Thyroid gland (tissue), 4 donors: ENCODE measurements at regions not wholly inside any gene's neighbourhood (a gene's known extent, or its start where the extent isn't known, plus 50 kb on each side); places are given as distances from the start of the nearest gene placed in this dataset.
"Not testable (repeated sequence)": the region's sequence is repeated elsewhere in the genome, so short reads cannot be mapped to it uniquely, and the experiment has no call there.

Source experiments
- DNase-seq, 2 donors: peaks; one replicate each; pipeline ENCODE4 v3.0.0-alpha.2; 2019
- H3K27ac ChIP-seq, 3 donors: fragments of 200-600 bp; sonication (generic); 1 replicate in 2 of 3; 2 replicates in 1 of 3; pipeline ENCODE4 v1.5.1; 2016 to 2019; ENCODE audit warnings: mild to moderate bottlenecking in 1 of 3, moderate library complexity in 1 of 3
- H3K27me3 ChIP-seq: fragments of 200-600 bp; sonication (generic); one replicate; pipeline ENCODE4 v1.5.1; 2019
- H3K36me3 ChIP-seq, 2 donors: fragments of 200-600 bp; sonication (generic); one replicate each; pipeline ENCODE4 v1.5.1; 2016 to 2019
- H3K4me1 ChIP-seq, 2 donors: fragments of 200-600 bp; sonication (generic); one replicate each; pipeline ENCODE4 v1.5.1; 2017 to 2019
- H3K4me3 ChIP-seq, 3 donors: fragments of 200-600 bp; sonication (generic); replicated peaks in 1 of 3; 1 replicate in 2 of 3; 2 replicates in 1 of 3; pipeline ENCODE4 v1.5.1; 2016; ENCODE audit warnings: mild to moderate bottlenecking in 1 of 3
- H3K9me3 ChIP-seq: fragments of 200-600 bp; sonication (generic); one replicate; pipeline ENCODE4 v1.5.1; 2017
- POLR2A ChIP-seq, 2 donors: fragments of 450-650 bp; IDR thresholded peaks; one replicate each; pipeline ENCODE4 v1.6.1; 2017; ENCODE audit warnings: antibody characterized with exemption in 2 of 2, mild to moderate bottlenecking in 2 of 2, moderate library complexity in 1 of 2
- WGBS, 2 donors: methylation state at CpG; one replicate each; pipeline ENCODE4 v1.1.5; 2017; 5-methylcytosine and 5-hydroxymethylcytosine counted together
- intact Hi-C: fragments of 100-400 bp; cut with DNase I; formaldehyde crosslinking; loops from one replicate; pipeline ENCODE4 v1.15.1; 2023
- TF ChIP-seq, protein P1 (sequence below), 6 experiments: fragments of 200-600 bp in 3 of 6; fragments of 450-650 bp in 3 of 6; sonication (generic) in 3 of 6; IDR thresholded peaks; one replicate each; pipeline ENCODE4 v1.5.1; 2016 to 2019; ENCODE audit warnings: antibody characterized with exemption in 6 of 6, mild to moderate bottlenecking in 2 of 6, inconsistent platforms in 1 of 6, moderate library complexity in 1 of 6

DNA sequence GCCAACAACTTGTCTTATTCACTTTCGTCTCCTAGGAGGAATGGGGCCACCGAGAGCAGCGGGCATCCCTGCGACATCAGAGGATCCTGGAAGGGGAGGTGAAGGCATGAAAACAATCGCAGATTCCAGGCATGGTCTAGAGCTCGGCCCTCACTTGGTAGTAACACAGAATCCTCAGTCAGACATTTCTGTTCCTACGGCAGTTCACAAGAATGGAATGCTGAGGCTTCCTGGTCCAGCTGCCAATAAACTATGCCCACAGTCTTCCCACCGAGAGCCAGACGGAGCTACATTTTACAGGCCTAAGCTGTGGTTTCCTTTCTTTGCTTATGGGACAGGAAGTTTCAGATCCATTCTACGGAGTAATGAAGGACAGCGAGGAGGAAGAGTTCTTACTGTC, 75.8 kb downstream of the OR13A1 start:
- WGBS, 2 donors, result 79 to 88% methylated on average over 11 of the region's 11 CpGs
- H3K36me3 ChIP-seq, result no peaks in the 10 kb centered on the region
- intact Hi-C loops, result loop anchor here (10.0 kb wide), 1 partner anchor 235 kb away; the partner anchor contains the start of gene ZNF22
- no peaks in the 10 kb centered on the region for H3K27me3 ChIP-seq
- no peak for TF ChIP-seq POLR2A (IDR thresholded peaks at IDR 0.05)
- TF ChIP-seq, protein P1, sequence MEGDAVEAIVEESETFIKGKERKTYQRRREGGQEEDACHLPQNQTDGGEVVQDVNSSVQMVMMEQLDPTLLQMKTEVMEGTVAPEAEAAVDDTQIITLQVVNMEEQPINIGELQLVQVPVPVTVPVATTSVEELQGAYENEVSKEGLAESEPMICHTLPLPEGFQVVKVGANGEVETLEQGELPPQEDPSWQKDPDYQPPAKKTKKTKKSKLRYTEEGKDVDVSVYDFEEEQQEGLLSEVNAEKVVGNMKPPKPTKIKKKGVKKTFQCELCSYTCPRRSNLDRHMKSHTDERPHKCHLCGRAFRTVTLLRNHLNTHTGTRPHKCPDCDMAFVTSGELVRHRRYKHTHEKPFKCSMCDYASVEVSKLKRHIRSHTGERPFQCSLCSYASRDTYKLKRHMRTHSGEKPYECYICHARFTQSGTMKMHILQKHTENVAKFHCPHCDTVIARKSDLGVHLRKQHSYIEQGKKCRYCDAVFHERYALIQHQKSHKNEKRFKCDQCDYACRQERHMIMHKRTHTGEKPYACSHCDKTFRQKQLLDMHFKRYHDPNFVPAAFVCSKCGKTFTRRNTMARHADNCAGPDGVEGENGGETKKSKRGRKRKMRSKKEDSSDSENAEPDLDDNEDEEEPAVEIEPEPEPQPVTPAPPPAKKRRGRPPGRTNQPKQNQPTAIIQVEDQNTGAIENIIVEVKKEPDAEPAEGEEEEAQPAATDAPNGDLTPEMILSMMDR (IDR thresholded peaks at IDR 0.05), result no peak
- no peaks in the 10 kb centered on the region for H3K9me3 ChIP-seq
- H3K4me3 ChIP-seq, result no peak overlapping the region
- no peak overlapping the region for H3K27ac ChIP-seq
- no peaks in the 10 kb centered on the region for H3K4me1 ChIP-seq
- DNase-seq, result no peak

DNA sequence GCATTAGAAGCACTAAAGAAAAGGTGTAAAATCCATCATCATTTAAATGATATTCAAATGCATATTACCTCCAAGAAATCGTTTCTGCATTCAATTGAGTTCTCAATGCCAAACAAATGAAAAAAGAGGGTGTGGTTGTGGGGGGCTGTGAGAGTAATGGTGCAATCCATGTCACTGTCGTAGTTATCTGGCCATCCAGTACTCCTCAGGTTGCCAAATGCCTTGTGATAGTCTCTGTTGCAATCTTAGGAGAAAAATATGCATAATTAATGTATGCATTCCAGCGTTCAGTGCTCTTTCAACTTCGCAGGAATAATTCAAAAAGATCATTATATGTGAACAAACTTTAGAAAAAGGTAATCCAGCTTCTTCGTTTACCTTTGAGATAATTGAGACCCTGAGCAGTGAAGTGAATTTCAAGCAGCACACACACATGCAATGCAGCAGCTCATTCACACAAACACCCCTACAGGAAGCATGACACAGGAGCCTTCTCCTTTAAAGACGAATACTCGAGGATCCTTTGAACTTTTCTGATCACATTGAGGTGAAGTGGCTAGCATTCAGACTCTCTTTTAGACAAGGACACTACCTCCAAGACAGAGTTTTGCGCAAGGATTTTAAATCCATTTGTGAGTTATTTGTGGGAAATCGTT, 73.4 kb downstream of the OR13A1 start:
- Histone ChIP-seq H3K27ac (no peak overlapping the region), H3K27me3 (no peaks in the 10 kb centered on the region), H3K36me3 (no peaks in the 10 kb centered on the region), H3K4me3 (no peak overlapping the region), H3K9me3 (no peaks in the 10 kb centered on the region), H3K4me1 (no peaks in the 10 kb centered on the region)
- intact Hi-C loops, result no loop called here
- WGBS, 2 donors, result 48 to 54% methylated on average over 9 of the region's 9 CpGs
- TF ChIP-seq, protein P1 (IDR thresholded peaks at IDR 0.05), result no peak
- no peak for TF ChIP-seq POLR2A (IDR thresholded peaks at IDR 0.05)
- no peak for DNase-seq

DNA sequence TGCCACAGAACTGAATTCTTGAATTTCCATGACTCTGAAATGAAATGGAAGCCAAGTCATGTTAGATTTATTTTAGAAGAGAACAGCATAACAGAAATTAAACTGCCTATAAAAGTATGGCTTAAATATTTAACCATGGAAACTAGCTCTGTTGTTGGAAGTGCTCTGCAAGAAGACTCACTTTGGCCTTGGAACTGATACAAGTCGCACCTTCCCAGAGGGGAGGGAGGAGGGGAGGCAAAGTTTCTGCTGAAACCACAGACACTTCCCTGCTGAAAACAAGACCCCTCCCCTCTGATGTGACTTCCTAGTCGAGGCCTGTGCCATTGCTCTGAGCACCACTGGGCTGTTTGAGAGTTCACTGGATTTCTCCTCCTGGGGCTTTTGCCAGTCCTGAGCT, 72.1 kb downstream of the OR13A1 start:
- Histone ChIP-seq H3K27ac (no peak overlapping the region), H3K4me1 (no peaks in the 10 kb centered on the region), H3K27me3 (no peaks in the 10 kb centered on the region), H3K4me3 (no peak overlapping the region), H3K9me3 (no peaks in the 10 kb centered on the region), H3K36me3 (no peaks in the 10 kb centered on the region)
- no peak for DNase-seq
- TF ChIP-seq, protein P1 (IDR thresholded peaks at IDR 0.05), result no peak
- TF ChIP-seq POLR2A (IDR thresholded peaks at IDR 0.05), result no peak
- intact Hi-C loops, result no loop called here
- WGBS, 2 donors, result 70 to 91% methylated on average over 2 of the region's 2 CpGs

DNA sequence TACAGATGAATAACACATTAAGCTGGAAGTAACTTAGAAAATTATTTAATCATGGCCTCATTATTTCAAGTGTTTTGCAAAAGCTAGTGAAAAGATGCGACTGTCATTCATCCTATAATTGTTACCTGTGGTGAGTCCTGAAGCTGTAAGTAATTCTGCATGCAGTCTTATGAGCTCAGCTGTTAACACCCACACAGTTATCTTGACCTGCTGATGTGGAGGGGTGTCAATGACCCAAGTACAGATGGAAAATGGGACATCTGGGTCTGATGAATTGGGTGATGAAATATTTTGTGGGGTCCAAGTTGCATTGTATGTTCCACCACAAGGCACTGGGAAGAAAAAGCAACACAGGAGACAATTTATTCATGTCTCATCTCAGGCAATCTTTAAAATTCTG, 68.9 kb downstream of the OR13A1 start:
- Histone ChIP-seq H3K27me3 (no peaks in the 10 kb centered on the region), H3K4me1 (no peaks in the 10 kb centered on the region), H3K9me3 (no peaks in the 10 kb centered on the region), H3K27ac (no peak overlapping the region), H3K4me3 (no peak overlapping the region), H3K36me3 (no peaks in the 10 kb centered on the region)
- TF ChIP-seq POLR2A (IDR thresholded peaks at IDR 0.05), result no peak
- TF ChIP-seq, protein P1 (IDR thresholded peaks at IDR 0.05), result no peak
- intact Hi-C loops, result no loop called here
- DNase-seq, result no peak
- 81 to 83% methylated on average over 1 of the region's 1 CpG for WGBS, 2 donors

DNA sequence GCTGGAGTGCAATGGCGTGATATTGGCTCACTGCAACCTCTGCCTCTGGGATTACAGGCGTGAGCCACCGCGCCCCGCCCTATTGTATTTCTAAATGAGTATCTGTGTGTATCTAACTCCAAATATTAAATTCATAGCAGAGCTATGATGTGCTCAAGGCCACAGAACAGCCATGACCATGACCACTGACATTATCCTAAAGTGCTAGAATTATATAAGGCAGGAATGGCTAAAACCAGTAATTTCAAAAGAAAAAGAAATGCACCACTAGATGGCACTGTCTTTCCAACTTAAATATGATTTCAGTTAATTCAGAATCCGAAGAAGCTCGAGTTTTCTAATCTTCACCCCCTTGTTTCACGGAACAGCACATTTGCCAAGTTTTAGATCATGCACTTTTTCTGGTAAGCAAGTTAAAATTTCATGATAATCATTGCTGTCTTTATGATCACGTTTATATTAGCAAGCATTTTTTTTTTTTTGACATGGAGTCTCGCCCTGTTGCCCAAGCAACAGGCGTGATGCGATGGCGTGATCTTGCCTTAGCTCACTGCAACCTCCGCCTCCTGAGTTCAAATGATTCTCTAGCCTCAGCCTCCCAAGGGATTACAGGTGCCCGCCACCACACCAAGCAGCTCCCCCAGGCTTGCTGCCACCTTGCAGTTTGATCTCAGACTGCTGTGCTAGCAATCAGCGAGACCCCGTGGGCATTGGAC, 65.3 kb downstream of the OR13A1 start:
- WGBS, 2 donors, result 54 to 61% methylated on average over 17 of the region's 17 CpGs
- Histone ChIP-seq H3K27me3 (no peaks in the 10 kb centered on the region), H3K9me3 (no peaks in the 10 kb centered on the region), H3K36me3 (no peaks in the 10 kb centered on the region), H3K27ac (no peak overlapping the region), H3K4me1 (no peaks in the 10 kb centered on the region), H3K4me3 (no peak overlapping the region)
- intact Hi-C loops, result loop anchor here (10.0 kb wide), 1 partner anchor 215 kb away; no protein-coding TSS in a partner anchor
- TF ChIP-seq POLR2A (IDR thresholded peaks at IDR 0.05), result no peak
- TF ChIP-seq, protein P1 (IDR thresholded peaks at IDR 0.05), result peak; percentile 24 to 63 (median 42)
- DNase-seq, result peak in 1 of 2 donors; percentile 19

DNA sequence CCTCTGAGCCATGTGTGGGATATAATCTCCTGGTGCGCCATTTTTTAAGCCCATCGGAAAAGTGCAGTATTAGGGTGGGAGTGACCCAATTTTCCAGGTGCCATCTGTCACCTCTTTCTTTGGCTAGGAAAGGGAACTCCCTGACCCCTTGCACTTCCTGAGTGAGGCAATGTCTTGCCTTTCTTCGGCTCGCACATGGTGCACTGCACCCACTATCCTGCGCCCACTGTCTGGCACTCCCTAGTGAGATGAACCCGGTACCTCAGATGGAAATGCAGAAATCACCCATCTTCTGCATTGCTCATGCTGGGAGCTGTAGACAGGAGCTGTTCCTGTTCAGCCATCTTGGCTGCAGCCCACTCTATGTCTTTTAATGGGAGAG, 64.7 kb downstream of the OR13A1 start:
- H3K9me3 ChIP-seq, DNase-seq, H3K4me3 ChIP-seq, H3K4me1 ChIP-seq, H3K27ac ChIP-seq, H3K27me3 ChIP-seq, H3K36me3 ChIP-seq: not testable (repeated sequence)
- intact Hi-C loops, result loop anchor here (10.0 kb wide), 1 partner anchor 214 kb away; no protein-coding TSS in a partner anchor
- WGBS, 2 donors, result 80 to 86% methylated on average over 6 of the region's 6 CpGs
